Aorta (tissue), 5 donors: ENCODE measurements at regions not wholly inside any gene's neighbourhood (a gene's known extent, or its start where the extent isn't known, plus 50 kb on each side); places are given as distances from the start of the nearest gene placed in this dataset.

Experiments used
- ATAC-seq: fragments of 200-7000 bp; cut with Tn5 transposase; one replicate; pipeline ENCODE4 v1.9.1; 2022; ENCODE audit warnings: moderate library complexity; ENCODE audit not compliant: low FRiP score
- DNase-seq, 2 donors: peaks; one replicate each; pipeline ENCODE4 v3.0.0-alpha.2; 2020
- H3K27ac ChIP-seq, 2 donors: one replicate each; pipeline ENCODE4 v1.5.1; 2013; ENCODE audit warnings: low read length in 2 of 2, mild to moderate bottlenecking in 2 of 2, moderate library complexity in 2 of 2, control low read depth in 1 of 2, inconsistent platforms in 1 of 2, low read depth in 1 of 2
- H3K27me3 ChIP-seq, 2 donors: one replicate each; pipeline ENCODE4 v1.6.1; 2013; ENCODE audit warnings: control low read depth in 1 of 2, low read length in 1 of 2, mild to moderate bottlenecking in 1 of 2, moderate library complexity in 1 of 2; ENCODE audit not compliant: insufficient read depth in 2 of 2, control insufficient read depth in 1 of 2
- H3K36me3 ChIP-seq, 2 donors: one replicate each; pipeline ENCODE4 v1.6.1; 2013; ENCODE audit warnings: control low read depth in 1 of 2, low read length in 1 of 2, mild to moderate bottlenecking in 1 of 2; ENCODE audit not compliant: insufficient read depth in 2 of 2, control insufficient read depth in 1 of 2
- H3K4me1 ChIP-seq, 2 donors: one replicate each; pipeline ENCODE4 v1.6.1; 2013; ENCODE audit warnings: low read length in 2 of 2, control low read depth in 1 of 2, mild to moderate bottlenecking in 1 of 2, moderate library complexity in 1 of 2; ENCODE audit not compliant: insufficient read depth in 2 of 2, control insufficient read depth in 1 of 2
- H3K4me3 ChIP-seq, 2 donors: one replicate each; pipeline ENCODE4 v1.5.1; 2013; ENCODE audit warnings: low read length in 2 of 2, control low read depth in 1 of 2, mild to moderate bottlenecking in 1 of 2
- H3K9me3 ChIP-seq: one replicate; pipeline ENCODE4 v1.6.1; 2013; ENCODE audit warnings: mild to moderate bottlenecking, low read length; ENCODE audit not compliant: control insufficient read depth
- WGBS, 2 donors: extraction: QIAGEN DNeasy Blood & Tissue Kit; methylation state at CpG; one replicate each; pipeline ENCODE4 v1.1.7; 2013; 5-methylcytosine and 5-hydroxymethylcytosine counted together
- intact Hi-C, 2 donors: fragments of 100-400 bp; cut with DNase I; formaldehyde crosslinking; loops; one replicate each; pipeline versions ENCODE4 v1.14.2 to v1.15.0; 2022
- donor health status: healthy with polysubstance abuse.
- donor health status: Bipolar disorder and iron deficiency.
- donor health status: DM: no; HTN: no; CAD: no.
- donor health status: DM: no; HTN: no; CAD: no.
- donor health status: DM: yes; HTN: yes; CAD: no.

DNA sequence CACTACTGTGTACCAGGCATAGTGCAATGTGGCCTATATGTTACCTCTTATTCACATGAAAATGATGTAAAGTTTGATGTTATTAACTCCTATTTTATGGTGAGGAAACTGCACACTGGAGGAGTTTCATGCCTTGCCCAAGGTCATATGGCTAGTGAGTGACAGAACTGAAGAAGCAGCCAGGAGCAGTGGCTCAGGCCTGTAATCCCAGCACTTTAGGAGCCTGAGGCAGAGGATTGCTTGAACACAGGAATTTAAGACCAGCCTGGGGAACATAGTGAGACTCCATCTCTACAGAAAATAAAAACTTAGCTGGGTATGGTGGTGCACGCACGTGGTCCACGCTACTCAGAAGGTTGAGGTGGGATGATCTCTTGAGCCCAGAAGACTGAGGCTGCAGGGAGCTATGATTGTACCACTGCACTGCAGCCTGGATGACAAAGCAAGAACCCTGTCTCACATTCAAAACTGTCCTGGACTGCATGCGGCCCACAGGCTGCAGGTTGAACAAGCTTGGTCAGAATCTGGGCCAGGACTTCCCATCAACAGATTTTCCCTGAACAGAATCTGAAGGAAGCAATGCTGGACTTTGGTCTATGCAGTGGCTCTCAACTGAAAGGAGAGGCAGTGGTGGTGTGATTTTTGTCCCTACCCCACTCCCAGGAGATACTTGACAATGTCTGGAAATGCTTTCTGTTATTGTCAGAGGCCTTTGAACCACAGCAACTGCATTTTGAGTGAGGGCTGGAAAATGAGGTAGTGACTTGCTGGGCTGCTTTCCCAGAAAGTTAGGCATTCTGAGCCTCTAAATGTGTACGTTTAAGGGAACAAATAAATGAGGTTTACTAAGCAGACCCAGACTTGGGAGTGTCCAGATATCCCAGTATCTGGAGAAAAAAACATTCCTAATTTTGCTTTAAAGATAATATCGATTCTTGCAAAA, 479.5 kb downstream of the TMEM114 start:
- intact Hi-C loops, result no loop called here
- ATAC-seq, result no peak
- WGBS, 2 donors, result 83 to 86% methylated on average over 6 of the region's 6 CpGs
- Histone ChIP-seq H3K36me3 (no peaks in the 10 kb centered on the region), H3K27ac (no peak overlapping the region), H3K4me3 (no peak overlapping the region), H3K9me3 (peaks cover 1% of the 10 kb centered on the region), H3K4me1 (no peaks in the 10 kb centered on the region), H3K27me3 (no peaks in the 10 kb centered on the region)
- DNase-seq, result no peak

DNA sequence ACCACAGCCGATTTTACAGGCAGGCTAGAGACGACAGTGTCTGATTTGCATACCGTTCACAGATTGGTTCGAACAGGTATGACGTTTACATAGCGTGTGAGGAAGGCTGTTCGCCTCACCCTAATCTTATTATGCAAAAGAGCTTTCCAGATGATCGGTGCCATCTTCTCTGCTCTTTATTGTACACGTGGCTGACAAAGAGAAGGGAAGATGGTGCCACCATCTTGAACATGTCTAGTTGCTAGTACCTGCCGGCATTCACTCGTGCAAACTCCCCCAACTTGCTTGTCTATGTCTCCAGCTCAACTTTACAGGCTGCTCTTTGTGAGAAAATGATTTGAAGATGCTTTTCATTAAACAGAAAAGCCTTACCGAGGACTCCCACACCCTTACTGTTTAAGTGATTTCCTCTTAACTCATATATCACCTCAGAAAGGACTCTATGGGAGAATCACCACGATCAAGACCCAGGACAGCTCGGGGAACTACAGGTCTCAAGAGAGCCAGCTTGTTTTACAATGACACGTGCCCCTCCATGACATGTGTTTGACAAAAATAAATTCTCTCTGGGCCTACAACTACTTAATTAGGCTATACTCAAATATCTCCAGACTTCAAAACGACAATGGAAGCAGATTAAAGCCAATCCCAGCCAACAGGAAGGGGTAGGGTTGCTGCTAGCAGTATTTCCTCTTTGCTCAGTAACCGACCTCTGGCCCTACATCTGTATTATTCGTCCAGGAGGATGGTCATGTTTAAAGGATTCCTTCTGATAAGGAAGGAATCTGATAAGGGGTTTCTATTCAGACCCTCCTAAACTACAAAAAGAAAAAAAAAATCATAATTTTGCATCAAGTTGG, 480.6 kb downstream of the TMEM114 start:
- WGBS, 2 donors, result 72 to 74% methylated on average over 18 of the region's 18 CpGs
- Histone ChIP-seq H3K9me3 (peaks cover 1% of the 10 kb centered on the region), H3K4me1 (no peaks in the 10 kb centered on the region), H3K27me3 (no peaks in the 10 kb centered on the region), H3K4me3 (no peak overlapping the region), H3K27ac (no peak overlapping the region), H3K36me3 (no peaks in the 10 kb centered on the region)
- no peak for ATAC-seq
- DNase-seq, result no peak
- intact Hi-C loops, result no loop called here

DNA sequence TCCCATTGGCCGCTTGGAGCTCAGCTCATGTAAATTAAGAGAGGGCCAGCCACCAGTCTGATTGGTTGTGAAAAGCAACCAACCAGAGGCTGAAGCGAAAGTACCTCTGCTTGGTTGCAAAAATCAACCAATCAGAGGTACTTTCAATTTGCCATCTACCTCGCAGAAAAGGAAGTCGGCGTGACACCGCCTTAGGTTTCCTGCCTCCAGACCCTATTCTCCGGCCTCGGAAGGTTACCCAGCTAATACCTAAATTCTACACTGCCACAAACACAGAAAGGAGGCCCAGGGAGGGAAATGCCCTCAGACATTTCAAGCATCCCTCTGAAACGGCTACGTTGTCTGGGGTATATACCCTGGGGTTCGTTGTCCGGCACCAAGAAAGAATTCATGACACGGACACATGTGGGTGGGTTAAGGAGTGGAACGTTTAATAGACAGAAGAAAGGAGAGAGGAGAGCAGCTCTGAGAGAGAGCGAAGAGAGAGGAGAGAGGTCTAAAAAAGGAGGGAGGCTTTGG, 481.3 kb downstream of the TMEM114 start:
- Histone ChIP-seq H3K27me3 (no peaks in the 10 kb centered on the region), H3K27ac (no peak overlapping the region), H3K4me3 (no peak overlapping the region), H3K9me3 (peaks cover 1% of the 10 kb centered on the region), H3K36me3 (no peaks in the 10 kb centered on the region), H3K4me1 (no peaks in the 10 kb centered on the region)
- WGBS, 2 donors, result 91 to 92% methylated on average over 15 of the region's 15 CpGs
- DNase-seq, result no peak
- no peak for ATAC-seq
- intact Hi-C loops, result no loop called here

DNA sequence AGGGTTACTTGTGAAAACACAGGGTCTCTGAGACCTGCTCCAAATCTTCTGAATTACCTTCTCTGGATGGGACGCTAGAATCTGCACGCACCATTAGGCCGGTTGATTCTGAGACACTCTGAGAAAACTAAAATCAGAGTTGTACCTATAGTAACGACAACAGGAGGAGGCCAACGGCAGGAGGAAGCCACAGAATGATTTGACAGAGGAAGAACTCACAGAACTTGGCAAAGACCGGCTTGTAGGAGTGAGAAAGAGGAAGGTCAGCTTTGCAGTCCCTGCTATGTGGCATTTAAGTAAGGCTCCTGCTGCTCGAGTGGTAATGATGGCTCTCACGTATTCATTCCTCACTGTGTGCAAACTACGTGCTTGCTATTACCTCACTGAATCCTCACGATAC, 483.0 kb downstream of the TMEM114 start:
- Histone ChIP-seq H3K36me3 (no peaks in the 10 kb centered on the region), H3K4me3 (no peak overlapping the region), H3K9me3 (no peaks in the 10 kb centered on the region), H3K4me1 (no peaks in the 10 kb centered on the region), H3K27ac (no peak overlapping the region), H3K27me3 (no peaks in the 10 kb centered on the region)
- ATAC-seq (no peak), DNase-seq (no peak)
- 67 to 70% methylated on average over 10 of the region's 10 CpGs for WGBS, 2 donors
- intact Hi-C loops, result no loop called here

DNA sequence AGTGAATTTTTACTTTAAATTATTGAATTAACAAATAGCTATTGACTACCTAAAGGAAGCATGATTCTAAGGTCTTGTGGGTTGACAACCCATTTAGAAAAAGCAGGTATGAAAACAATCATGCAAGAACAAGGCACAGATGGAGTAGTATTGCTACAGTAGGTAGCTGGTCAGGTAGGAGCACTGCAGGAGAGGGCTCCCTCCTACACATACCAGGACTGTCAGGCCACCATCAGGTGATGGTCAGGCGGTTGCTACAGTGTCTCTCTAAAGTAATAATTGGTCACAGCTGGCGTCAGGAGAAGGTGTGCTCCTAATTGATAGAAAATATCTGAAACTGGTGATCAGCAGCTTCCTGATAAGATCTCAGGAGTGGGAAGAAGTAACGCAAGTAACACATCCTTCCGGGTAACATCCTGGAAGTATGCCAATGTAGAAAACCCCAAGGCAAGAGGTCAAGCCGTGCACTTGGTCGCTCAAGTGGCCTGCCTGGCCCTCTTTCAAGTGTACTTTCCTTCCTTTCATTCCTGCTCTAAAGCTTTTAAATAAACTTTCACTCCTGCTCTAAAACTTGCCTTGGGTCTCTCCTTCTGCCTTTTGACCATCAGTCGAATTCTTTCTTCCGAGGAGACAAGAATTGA, 486.5 kb downstream of the TMEM114 start:
- intact Hi-C loops, result no loop called here
- ATAC-seq, result no peak

DNA sequence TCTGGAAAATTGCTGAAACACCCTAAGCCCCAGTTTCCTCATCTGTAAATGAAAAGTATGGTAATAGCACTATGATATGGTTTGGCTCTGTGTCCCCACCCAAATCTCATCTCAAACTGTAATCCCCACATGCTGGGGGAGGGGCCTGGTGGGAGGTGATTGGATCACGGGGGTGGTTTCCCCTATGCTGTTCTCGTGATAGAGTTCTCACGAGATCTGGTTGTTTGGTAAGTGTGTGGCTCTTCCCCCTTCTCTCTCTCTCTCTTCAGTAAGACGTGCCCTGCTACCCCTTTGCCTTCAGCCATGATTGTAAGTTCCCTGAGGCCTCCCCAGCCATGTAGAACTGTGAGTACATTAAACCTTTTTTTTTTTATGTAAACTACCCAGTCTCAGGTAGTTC, 490.7 kb downstream of the TMEM114 start:
- ATAC-seq (no peak), DNase-seq (no peak)
- intact Hi-C loops, result no loop called here
- H3K36me3 ChIP-seq, result no peaks in the 10 kb centered on the region
- no peak overlapping the region for H3K4me3 ChIP-seq
- H3K9me3 ChIP-seq, result peaks cover 3% of the 10 kb centered on the region
- no peaks in the 10 kb centered on the region for H3K27me3 ChIP-seq
- H3K27ac ChIP-seq, result no peak overlapping the region
- no peaks in the 10 kb centered on the region for H3K4me1 ChIP-seq
- WGBS, 2 donors, result 55 to 65% methylated on average over 4 of the region's 4 CpGs

More for the DNA sequence above, 486.5 kb downstream of the TMEM114 start:
- Histone ChIP-seq H3K27ac (no peak overlapping the region), H3K4me3 (no peak overlapping the region), H3K4me1 (no peaks in the 10 kb centered on the region), H3K36me3 (no peaks in the 10 kb centered on the region), H3K27me3 (no peaks in the 10 kb centered on the region), H3K9me3 (no peaks in the 10 kb centered on the region)
- WGBS, 2 donors, result 81 to 90% methylated on average over 8 of the region's 8 CpGs
- no peak for DNase-seq

DNA sequence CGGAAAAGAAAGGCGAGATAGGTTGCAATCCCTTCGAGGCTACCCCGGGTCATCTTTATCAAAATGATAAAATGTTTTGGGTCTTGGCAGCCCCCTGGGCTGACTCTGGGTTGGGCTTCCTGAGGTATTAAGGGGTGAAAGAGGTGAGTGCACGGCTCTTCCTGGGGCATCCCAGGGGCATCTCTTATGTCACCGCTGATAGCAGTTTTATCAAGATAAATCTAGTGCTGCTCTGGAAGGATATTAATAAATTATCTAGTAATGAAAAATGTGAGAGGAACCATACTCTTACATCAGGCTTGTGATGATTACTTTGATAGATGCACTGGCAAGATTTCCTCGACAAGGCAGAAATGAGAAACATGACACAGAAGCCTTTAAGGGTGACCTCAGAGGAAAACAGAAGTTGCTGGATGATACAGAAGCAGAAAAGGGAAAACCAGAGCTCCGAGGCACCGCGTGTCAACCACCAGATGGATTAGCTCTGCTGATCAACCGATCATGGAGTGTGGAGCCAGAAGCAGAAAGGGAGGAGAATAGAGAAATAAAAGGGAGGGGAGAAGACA, 491.3 kb downstream of the TMEM114 start:
- intact Hi-C loops, result no loop called here

DNA sequence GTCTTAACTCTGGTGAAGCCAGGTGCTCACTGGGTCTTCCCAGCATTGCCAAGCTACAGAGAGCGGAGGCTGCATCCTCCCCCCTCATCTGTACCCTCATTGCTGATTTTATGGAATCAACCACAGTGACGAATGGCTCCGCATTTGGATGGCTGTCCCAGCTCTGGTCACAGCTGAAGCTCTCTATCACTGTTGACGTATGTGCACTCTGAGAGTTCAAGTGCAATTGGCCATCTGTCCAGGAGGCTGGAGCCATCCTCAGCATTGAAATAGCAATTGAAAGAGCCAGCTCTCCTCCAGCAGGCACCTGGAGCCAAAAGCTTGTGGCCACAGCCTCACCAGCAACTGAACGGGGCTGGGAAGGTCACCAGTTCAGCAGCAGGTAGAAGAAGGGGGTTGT, 494.1 kb downstream of the TMEM114 start:
- H3K9me3 ChIP-seq, result peaks cover 3% of the 10 kb centered on the region
- no peak for ATAC-seq
- no peaks in the 10 kb centered on the region for H3K4me1 ChIP-seq
- 79 to 82% methylated on average over 5 of the region's 5 CpGs for whole genome bisulfite sequencing, 2 donors
- no peak for DNase-seq
- no peaks in the 10 kb centered on the region for H3K27me3 ChIP-seq
- H3K4me3 ChIP-seq, result no peak overlapping the region
- H3K36me3 ChIP-seq, result no peaks in the 10 kb centered on the region
- intact Hi-C loops, result no loop called here
- H3K27ac ChIP-seq, result no peak overlapping the region

More for the DNA sequence above, 491.3 kb downstream of the TMEM114 start:
- H3K4me3 ChIP-seq, result no peak overlapping the region
- H3K27me3 ChIP-seq, result no peaks in the 10 kb centered on the region
- peaks cover 3% of the 10 kb centered on the region for H3K9me3 ChIP-seq
- no peak for ATAC-seq
- H3K27ac ChIP-seq, result no peak overlapping the region
- WGBS, 2 donors, result 43 to 49% methylated on average over 11 of the region's 11 CpGs
- DNase-seq, result no peak
- no peaks in the 10 kb centered on the region for H3K4me1 ChIP-seq
- no peaks in the 10 kb centered on the region for H3K36me3 ChIP-seq
